Type B pancreatic cell (in vitro differentiated cells): ENCODE measurements at regions not wholly inside any gene's neighbourhood (a gene's known extent, or its start where the extent isn't known, plus 50 kb on each side); places are given as distances from the start of the nearest gene placed in this dataset.

Experiments
- DNase-seq: peaks from one replicate; pipeline ENCODE4 v3.0.0; 2021; ENCODE audit warnings: mixed read lengths; ENCODE audit not compliant: unreplicated experiment; ENCODE audit errors: extremely low spot score
- H3K27ac Mint-ChIP-seq: 2 replicates; pipeline ENCODE4 v1.8.0; 2021; ENCODE audit warnings: mild to moderate bottlenecking, mixed read lengths
- H3K27me3 Mint-ChIP-seq: 2 replicates; pipeline ENCODE4 v1.8.0; 2021; ENCODE audit warnings: mixed read lengths
- H3K36me3 Mint-ChIP-seq: 2 replicates; pipeline ENCODE4 v1.8.0; 2021; ENCODE audit warnings: mixed read lengths
- H3K4me1 Mint-ChIP-seq: one replicate; pipeline ENCODE4 v1.8.0; 2021; ENCODE audit warnings: mixed read lengths; ENCODE audit not compliant: unreplicated experiment
- H3K4me3 Mint-ChIP-seq: 2 replicates; pipeline ENCODE4 v1.8.0; 2021; ENCODE audit warnings: mild to moderate bottlenecking, mixed read lengths
- H3K9me3 Mint-ChIP-seq: 2 replicates; pipeline ENCODE4 v1.8.0; 2021; ENCODE audit warnings: mixed read lengths
- TF ChIP-seq, protein P1 (sequence below): fragments of 200-600 bp; sonication (generic); conservative IDR thresholded peaks from 2 replicates; pipeline ENCODE4 v1.5.0; 2021; ENCODE audit warnings: antibody characterized with exemption, mild to moderate bottlenecking

- TF ChIP-seq, protein P1, sequence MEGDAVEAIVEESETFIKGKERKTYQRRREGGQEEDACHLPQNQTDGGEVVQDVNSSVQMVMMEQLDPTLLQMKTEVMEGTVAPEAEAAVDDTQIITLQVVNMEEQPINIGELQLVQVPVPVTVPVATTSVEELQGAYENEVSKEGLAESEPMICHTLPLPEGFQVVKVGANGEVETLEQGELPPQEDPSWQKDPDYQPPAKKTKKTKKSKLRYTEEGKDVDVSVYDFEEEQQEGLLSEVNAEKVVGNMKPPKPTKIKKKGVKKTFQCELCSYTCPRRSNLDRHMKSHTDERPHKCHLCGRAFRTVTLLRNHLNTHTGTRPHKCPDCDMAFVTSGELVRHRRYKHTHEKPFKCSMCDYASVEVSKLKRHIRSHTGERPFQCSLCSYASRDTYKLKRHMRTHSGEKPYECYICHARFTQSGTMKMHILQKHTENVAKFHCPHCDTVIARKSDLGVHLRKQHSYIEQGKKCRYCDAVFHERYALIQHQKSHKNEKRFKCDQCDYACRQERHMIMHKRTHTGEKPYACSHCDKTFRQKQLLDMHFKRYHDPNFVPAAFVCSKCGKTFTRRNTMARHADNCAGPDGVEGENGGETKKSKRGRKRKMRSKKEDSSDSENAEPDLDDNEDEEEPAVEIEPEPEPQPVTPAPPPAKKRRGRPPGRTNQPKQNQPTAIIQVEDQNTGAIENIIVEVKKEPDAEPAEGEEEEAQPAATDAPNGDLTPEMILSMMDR, result no peak
- no peak for DNase-seq
- Mint-ChIP-seq H3K9me3 (peaks cover 4% of the 10 kb centered on the region), H3K27ac (no peak overlapping the region), H3K36me3 (no peaks in the 10 kb centered on the region), H3K4me1 (peaks cover 7% of the 10 kb centered on the region), H3K27me3 (peaks cover 6% of the 10 kb centered on the region), H3K4me3 (no peak overlapping the region)
Measured at GRCh38 chr21:28775071-28775470, 217.6 kb downstream of the LTN1 start.

DNA sequence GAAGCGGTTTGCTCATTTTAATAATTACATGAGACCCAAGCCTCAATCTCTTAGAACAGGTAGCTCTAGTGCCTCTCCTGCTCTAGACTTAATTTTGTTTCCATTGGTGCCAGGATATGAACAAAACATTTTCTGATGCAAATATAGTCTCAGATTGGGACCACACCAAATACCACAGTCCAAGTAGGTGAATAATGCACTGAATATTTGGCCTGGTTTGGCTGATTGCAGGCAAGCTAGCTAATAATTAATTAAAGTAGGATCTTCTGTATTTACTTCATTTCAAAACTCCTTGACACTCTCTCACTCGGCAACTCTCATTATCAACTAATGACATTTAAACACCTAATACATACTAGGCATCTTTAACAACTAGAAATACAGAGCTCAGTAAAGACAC lies 219.6 kb downstream of the LTN1 start:
- H3K9me3 Mint-ChIP-seq, result no peaks in the 10 kb centered on the region
- H3K4me3 Mint-ChIP-seq, result no peak overlapping the region
- peaks cover 7% of the 10 kb centered on the region for H3K4me1 Mint-ChIP-seq
- H3K27me3 Mint-ChIP-seq, result peaks cover 6% of the 10 kb centered on the region
- DNase-seq, result no peak
- TF ChIP-seq, protein P1, result no peak
- H3K36me3 Mint-ChIP-seq, result no peaks in the 10 kb centered on the region
- H3K27ac Mint-ChIP-seq, result no peak overlapping the region

- no peak overlapping the region for H3K27ac Mint-ChIP-seq
- TF ChIP-seq, protein P1, result no peak
- DNase-seq, result no peak
- H3K36me3 Mint-ChIP-seq, result no peaks in the 10 kb centered on the region
- H3K4me3 Mint-ChIP-seq, result no peak overlapping the region
- peaks cover 7% of the 10 kb centered on the region for H3K4me1 Mint-ChIP-seq
- H3K9me3 Mint-ChIP-seq, result no peaks in the 10 kb centered on the region
- H3K27me3 Mint-ChIP-seq, result peaks cover 6% of the 10 kb centered on the region
Measured at GRCh38 chr21:28771790-28772501, 220.7 kb downstream of the LTN1 start.

- Mint-ChIP-seq H3K4me3 (no peak overlapping the region), H3K36me3 (no peaks in the 10 kb centered on the region), H3K9me3 (no peaks in the 10 kb centered on the region), H3K27me3 (peaks cover 6% of the 10 kb centered on the region), H3K27ac (no peak overlapping the region), H3K4me1 (peaks cover 7% of the 10 kb centered on the region)
- no peak for DNase-seq
- TF ChIP-seq, protein P1, result no peak
Measured at GRCh38 chr21:28770867-28771661, 221.6 kb downstream of the LTN1 start.

- no peak overlapping the region for H3K4me3 Mint-ChIP-seq
- no peak overlapping the region for H3K27ac Mint-ChIP-seq
- H3K9me3 Mint-ChIP-seq, result no peaks in the 10 kb centered on the region
- H3K36me3 Mint-ChIP-seq, result no peaks in the 10 kb centered on the region
- peaks cover 7% of the 10 kb centered on the region for H3K4me1 Mint-ChIP-seq
- TF ChIP-seq, protein P1, result no peak
- peaks cover 6% of the 10 kb centered on the region for H3K27me3 Mint-ChIP-seq
- DNase-seq, result no peak
Measured at GRCh38 chr21:28769683-28770082, 223.0 kb downstream of the LTN1 start.
